Hepatocyte (in vitro differentiated cells): ENCODE measurements at regions not wholly inside any gene's neighbourhood (a gene's known extent, or its start where the extent isn't known, plus 50 kb on each side); places are given as distances from the start of the nearest gene placed in this dataset.

Experiments
- CTCF ChIP-seq: fragments of 200-600 bp; sonication (generic); IDR thresholded peaks from 2 replicates; pipeline ENCODE4 v1.5.1; 2016; ENCODE audit warnings: antibody characterized with exemption, mild to moderate bottlenecking; ENCODE audit not compliant: poor library complexity
- EZH2 ChIP-seq: fragments of 200-600 bp; sonication (generic); IDR thresholded peaks from 2 replicates; pipeline ENCODE4 v1.6.1; 2016; ENCODE audit warnings: antibody characterized with exemption, mild to moderate bottlenecking, borderline replicate concordance
- EZH2phosphoT487 ChIP-seq: fragments of 200-600 bp; sonication (generic); IDR thresholded peaks from one replicate; pipeline ENCODE4 v1.6.1; 2018; ENCODE audit warnings: antibody characterized with exemption, mild to moderate bottlenecking, low read depth, moderate library complexity; ENCODE audit not compliant: unreplicated experiment, severe bottlenecking

GRCh38 chr7:15128716-15129115 is 226.2 kb upstream of the DGKB start:
- TF ChIP-seq CTCF (no peak), EZH2 (no peak), EZH2phosphoT487 (no peak)
